ENCODE measurements at regions not wholly inside any gene's neighbourhood (a gene's known extent, or its start where the extent isn't known, plus 50 kb on each side); places are given as distances from the start of the nearest gene placed in this dataset.

GRCh38 chr4:34502086-34502485, 1742.2 kb downstream of the ARAP2 start:
- TF ChIP-seq CTCF (IDR thresholded peaks at IDR 0.05) (no peak), POLR2A (IDR thresholded peaks at IDR 0.05) (no peak), POLR2AphosphoS5 (IDR thresholded peaks at IDR 0.05) (no peak)
